HG02798 (cell line): ENCODE measurements at regions not wholly inside any gene's neighbourhood (a gene's known extent, or its start where the extent isn't known, plus 50 kb on each side); places are given as distances from the start of the nearest gene placed in this dataset.

Experiments used
- ATAC-seq: cut with Tn5 transposase; IDR thresholded peaks from one replicate; pipeline ENCODE4 v1.9.1; 2021; ENCODE audit warnings: mild to moderate bottlenecking; ENCODE audit not compliant: unreplicated experiment, poor library complexity

DNA sequence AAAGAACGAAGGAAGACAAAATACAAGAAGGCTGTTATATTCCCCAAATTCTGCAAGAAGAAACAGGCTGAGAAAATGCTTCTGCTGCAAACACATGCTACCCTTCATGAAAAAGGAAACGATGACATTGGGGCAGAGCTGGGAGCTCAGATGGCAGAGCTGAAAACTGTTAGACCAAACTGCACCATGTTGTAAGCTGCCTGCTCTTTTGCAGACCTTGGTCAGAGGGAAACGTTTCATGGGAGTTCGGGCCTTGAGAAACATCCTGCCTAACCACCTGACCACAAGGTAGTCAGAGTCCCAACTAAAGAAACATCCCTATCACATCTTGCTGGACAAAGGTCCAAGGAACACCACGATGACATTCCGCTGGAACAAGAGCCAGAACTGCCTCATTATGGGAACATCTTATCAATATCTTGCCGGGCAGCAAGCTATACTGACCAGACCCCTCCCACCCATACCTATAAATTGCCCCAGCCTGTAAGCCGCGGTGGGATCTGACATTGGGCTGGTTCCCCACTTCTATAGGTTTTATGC is 110.7 kb upstream of the CTSC start:
- no peak for ATAC-seq

DNA sequence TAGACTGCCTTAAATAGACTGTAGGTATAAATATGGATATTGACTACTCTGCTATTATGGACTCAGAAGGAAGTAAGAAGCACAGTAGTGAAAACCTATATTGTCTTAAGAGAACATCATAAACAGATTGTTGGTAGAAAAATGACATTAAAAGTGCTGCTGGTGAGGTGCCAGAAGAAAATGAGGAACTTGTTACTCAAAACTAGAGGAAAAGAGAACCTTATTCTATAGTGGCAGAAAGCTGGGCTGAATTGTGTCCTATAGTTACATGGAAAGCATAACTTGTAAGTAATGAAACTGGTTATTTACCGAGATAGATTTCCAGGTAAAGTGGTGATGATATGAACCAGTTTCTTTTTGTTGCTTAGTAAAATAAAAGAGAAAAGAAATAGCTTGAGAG is 109.7 kb upstream of the CTSC start:
- no peak for ATAC-seq

DNA sequence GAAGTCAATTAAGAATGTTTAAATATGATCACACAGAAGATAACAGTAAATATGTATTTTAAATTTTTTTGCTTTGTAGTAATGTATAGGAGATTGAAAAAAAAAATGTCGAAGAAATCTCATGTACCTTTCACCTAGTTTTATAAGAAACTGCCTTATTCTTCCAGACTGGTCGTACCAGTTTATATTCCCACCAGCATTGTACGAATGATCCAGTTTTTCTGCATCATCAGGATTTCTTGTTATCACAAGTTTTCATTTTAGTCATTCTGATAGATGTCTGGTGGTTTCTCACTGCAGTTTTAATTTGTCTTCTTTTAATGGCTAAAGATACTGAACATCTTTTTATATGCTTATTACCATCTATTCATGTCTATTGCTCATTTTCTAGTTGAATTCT is 101.8 kb upstream of the CTSC start:
- no peak for ATAC-seq

DNA sequence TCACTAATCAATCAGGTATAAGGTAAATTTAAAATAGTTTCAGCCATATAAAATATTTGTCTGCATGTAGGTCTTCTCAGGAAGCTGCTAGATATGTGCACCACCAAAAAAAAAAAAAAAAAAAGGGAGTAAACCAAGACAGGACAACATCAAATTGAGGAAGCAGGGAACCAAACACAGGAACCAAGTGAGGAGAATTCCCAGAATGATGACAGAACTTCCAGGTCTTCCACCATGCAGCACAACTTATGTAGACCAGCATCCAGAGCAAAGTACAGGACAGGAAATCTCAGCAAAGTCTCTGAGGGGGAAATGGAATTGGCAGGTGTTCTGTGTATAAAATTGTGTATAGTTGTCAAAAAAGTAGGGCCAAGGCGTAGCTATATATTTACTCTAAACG is 101.2 kb upstream of the CTSC start:
- no peak for ATAC-seq

DNA sequence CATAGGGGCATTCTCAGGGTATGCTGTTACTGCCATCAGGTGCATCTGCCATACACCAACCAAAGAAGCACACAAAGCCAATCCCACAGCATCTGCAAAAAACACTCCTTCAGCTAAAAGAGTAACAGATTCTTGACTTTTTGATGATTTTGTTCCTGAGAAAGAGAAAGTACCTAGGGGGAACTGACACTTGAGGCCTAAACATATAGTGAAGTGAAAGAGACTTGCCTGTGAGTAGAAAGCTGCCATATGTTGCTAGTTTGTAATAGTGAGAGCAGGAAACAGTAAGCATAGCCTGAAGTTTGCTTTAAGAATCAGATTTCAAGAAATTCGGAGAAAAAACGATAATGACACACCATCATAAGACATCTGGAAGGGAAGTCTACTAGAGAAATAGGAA is 97.9 kb upstream of the CTSC start:
- peak; percentile 97 for ATAC-seq

DNA sequence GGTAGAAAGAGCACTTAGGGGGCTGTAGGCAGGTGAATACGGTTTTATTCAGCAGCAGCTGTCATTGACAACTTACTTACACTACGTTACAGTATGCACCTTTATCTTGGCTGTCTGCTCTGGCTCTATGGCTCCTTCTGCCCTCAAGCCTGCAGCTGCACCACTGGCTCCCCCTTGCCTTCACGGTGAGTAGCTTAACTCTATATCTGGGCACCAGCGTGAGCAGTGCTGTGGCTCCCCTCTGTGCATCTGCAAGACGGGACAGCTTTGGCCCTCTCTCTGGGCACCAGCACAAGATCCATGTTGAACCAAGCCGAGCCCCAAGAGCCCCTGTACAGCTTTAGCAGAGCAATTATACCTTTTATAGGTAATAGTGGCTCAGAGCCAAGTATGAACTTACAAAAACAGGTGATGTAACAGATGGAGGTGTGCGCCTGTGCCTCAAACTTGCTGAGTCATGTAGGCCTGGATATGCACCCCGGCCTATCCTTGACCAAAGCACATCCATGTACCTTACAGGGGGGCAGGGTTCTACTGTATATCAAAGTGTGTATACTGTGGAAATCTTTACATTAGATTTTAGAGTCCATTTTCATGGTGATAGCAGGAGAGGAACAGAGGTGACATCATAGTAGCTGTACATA is 96.9 kb upstream of the CTSC start:
- ATAC-seq: no peak

DNA sequence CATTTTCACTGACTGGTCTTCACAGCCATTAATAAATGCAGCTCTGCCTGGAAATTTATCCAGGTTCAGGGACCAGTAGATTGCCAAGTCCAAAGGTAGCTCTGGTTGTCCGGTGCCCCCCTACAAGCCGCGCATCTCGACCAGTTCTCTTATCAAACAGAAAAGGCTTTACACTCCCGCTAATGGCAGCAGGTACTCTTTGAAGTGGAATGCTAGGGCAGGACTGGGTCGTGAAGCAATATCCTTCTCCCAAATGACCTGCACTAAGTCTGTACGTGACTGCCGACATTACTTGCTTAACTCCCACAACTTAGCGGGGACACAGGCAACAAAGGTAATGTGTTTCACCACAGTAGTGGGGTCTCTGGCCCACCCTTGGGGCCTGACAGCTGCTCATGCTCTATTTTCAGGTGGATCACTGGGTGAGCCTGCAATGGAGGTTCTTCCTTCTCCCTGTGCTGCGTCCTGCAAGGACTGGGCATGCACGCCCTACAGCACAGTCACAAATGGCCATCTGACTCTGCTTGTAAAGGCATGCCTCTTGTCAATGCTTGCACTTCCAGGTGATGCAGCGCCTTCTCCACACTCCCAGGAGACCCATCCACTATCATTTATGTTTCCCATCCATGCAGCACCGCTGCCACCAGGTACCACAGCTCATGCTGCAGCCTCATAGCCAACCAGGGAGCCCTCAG is 96.1 kb upstream of the CTSC start:
- no peak for ATAC-seq

DNA sequence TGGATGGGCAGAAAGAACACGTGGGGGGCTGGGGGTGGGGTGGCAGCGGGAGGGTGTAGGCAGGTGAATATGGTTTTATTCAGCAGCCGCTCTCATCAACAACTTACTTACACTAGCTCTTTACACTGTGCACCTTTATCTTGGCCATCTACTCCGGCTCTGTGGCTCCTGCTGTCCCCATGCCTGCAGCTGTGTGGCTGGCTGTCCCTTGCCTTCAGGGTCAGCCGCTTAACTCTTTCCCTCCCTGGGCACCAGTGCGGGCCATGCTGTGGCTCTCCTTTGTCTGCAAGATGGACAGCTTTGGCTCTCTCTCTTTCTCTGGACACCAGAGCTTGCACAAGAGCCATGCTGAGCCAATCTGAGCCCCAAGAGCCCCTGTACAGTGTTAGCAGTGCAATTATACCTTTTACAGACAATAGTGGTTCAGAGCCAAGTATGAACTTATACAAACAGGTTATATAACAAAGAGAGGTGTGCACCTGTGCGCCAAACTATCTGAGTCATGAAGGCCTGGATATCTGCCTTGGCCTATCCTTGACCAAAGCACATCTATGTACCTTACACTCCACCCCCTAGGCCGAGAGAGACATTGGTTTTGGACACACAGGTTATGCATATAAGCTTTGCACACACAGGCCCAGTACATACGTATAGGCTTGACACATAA is 94.3 kb upstream of the CTSC start:
- no peak for ATAC-seq

DNA sequence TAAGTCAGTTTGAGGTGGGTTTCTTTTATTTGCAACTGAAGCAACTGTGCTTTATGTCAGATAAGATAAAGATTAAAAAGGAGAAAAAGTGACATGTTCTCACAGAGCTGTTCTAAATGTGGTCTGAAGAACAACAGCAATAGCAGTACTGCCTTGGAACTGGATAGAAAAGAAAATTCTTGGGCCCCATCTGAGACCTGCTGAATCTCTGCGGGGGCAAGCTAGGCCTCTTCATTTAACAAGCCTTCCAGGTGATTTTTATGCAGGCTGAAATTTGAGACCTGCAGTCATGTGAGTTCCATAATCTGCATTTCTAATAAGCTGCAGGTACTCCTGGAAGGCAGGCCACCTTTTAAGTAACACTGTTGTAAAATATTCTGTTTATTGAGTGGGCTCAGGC is 91.4 kb upstream of the CTSC start:
- ATAC-seq: no peak

DNA sequence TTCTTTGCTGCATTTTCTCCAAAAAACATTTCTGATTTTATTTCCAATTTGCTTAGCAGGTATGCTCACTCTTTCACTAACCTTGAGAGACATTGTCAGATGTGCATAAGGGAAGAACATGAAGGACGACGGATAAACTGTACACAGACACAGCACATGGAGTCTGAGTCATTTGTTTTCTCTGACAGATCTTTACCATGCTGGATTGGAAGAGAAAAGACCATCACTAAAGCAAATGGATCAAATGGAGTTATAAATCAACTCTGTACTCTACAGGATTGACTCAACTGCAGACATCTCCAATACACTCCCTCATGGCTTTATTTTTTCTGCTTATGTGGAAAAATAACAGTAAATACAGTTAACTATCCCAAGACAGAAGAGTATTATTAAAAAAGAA is 90.2 kb upstream of the CTSC start:
- ATAC-seq: no peak

DNA sequence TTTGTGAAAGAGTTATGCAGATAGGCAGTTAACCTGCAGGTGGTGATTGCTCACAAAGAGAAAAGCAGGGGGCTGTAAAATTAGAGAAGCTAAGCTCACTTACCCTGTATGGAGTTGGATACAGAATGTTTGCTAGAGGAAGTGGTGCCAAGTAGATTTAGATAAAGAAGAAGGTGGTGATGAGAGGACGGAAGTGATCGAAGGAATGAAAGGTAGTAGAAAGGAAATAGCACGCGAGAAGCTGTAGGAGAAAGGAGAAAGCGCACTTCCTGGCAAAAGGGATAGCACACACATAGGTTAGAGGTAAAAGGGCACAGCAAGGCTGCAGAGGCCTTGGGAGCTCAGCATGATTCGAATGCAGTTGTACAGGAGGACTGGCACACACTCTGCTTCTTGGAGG is 87.3 kb upstream of the CTSC start:
- no peak for ATAC-seq

DNA sequence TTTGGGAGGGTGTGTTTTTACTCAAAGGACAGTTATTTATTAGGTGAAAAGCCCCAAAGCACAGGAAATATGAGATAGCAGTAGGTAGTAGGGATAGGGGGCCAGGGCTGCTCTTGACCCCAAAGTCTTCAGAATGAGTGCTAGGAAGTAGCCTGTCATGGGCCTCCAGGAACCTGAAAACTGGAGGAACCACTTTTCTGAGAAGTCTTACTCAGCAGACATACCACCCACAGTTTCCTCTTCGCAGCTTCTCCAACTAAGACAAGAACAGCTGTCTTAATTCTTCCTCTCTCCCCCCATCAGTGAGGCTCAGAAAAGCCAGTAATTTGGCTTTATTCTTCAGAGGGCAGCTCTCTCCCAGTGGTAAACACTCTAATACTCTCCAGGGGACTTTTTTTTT is 84.0 kb upstream of the CTSC start:
- ATAC-seq: peak; percentile 82

DNA sequence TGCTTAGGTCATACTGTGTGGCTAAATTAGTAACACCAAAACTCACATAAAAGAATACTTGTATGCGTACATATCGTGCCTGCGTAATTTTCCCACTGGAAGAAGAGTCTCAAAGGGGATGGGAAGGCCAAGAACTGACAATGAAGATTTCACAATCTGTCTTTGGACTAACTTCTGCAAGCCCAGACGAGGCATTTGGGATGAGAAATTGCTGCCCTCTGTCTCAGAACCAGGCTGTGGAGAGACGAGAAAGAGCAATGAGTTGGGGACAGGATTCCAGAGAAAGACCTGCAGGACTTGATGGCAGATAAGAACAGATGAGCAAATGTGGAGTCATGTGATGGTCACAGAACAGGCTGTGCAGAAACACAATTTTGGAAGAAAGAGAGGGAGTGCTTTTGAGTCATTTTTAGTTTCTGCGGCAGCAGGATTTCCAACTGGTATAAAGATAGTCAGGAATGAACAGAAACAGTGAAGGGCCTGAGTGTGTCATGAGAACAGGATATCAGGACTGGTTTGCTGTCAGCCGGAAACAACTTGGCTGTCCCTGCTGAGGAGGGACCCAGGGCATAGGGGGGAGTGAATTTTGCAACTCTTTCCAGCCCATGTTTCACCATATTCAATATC is 82.7 kb upstream of the CTSC start:
- no peak for ATAC-seq

DNA sequence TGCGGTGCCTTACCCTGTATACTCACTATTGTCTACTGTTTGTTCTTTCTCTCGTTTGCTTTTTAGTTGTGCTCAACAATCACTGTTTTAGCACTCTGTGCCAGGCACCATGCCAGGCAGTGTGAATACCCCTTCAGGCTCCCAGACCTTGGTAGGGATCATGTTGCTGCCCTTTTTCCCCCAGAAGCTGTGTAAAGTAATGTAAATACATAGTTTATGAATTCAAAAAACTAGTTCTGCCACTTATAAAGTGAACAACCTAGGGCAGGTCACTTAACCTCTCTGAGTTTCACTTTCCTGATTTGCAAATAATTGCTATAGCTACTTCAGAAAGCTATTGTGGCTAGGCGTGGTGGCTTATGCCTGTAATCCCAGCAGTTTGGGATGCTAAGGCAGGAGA is 81.0 kb upstream of the CTSC start:
- ATAC-seq: no peak

DNA sequence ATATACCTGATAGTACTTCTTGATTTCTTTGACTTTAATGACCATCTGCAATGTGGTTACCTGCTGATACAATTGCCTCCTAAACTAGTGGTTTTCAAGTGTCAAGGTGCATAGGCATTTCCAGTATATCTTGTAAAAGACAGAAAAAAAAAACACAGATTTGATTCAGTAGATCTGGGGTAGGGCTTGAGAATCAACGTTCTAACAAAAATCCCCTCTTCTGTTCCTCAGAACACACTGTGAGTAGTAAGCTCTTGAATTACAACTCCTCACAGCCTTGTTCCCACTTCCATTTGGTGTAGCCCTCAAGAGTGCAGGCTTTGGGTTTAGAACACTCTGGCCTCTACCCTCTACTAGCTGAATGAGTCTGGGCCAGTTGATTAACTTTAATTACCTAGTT is 78.0 kb upstream of the CTSC start:
- ATAC-seq: no peak

DNA sequence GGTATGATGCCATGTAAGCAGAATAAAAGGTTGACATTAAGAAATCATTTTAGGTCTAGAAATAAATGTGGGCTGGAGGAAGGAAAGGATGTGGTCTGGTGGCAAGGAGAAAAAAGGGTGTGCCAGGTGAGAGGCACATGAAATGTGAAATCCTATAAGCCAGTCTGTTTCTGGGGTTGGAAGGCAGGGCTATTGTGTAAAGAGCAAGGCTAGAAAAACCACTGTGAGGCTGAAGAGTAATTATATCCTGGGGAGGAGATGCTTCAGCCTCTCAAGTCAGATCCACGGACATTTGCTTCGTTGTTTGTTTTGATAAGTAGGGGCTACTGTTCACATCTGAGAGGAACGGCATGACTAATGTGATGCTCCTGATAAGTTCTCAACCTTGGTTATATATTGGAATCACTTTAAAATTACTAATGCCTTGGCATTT is 77.5 kb upstream of the CTSC start:
- no peak for ATAC-seq

DNA sequence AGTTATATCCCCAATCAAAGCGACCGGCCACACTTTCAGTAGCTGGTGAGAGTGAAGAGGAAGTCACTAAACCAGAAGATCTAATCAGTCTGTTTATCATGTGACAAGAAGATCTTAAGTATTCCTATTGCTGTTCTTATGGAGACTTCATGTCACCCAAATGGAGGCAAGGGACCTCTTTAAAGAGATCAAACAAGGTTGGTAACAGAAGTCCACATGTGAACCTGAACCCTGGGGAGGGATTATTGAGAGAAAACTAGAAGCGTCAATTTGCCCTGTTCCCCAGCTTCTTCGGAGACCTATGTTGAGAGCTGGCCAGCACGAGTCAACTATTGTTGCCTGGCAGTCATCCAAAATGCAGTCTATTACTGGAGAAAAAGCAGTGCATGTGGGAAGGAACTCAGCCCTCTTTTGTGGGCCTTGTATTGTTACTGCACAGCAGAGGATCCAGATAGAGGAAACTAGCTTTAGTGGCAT is 76.9 kb upstream of the CTSC start:
- no peak for ATAC-seq

DNA sequence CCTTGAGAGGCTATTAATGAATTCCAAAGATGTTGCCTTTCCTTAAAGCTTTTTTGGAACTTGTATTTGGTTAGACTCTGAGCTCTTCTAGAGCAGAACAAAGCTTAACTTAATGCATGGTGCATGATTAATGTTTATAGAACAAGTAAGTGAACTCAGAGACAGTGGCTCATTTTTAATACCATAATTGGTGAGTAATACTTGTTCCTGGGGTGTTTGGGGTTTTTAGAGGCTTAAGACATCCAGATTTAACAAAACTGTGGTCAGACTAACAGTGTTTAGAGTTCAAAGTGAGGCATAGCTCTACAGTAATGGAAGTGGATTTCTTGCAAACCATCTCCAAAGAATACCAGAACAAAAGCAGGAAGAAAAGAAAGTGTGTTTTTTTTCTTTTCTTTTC is 73.7 kb upstream of the CTSC start:
- ATAC-seq: no peak

DNA sequence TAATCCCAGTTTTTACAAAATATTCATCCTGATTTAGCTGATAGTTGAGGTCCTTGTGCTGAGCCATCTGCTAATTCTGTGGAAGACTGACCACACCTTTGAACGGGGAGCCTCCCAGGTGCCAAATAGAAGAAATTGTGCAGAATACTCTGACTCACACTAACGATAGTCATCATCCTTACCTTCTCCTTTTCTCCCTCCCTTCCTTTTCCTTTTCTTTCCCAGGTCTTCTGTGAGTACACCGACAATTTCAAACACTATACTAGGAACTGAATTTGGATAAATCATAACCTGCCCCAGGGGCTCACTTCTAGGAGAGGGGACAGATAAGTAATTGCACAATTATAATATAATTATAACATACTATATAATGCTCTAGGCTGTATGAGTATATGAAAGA is 73.1 kb upstream of the CTSC start:
- no peak for ATAC-seq

DNA sequence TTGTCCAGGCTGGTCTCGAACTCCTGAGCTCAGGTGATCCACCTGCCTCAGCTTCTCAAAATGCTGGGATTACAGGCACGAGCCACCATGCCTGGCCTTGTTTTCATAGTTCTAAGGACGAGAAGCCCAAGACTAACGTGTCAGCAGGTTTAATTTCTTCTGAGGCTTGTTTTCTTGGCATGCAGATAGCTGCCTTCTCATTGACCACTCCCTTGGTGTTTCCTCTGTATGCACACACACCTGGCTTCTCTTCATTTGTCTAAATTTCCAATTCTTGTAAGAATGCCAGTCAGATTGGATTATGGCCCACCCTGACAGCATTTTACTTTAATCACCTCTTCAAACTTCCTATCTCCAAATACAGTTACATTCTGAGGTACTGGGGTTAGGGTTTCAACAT is 72.5 kb upstream of the CTSC start:
- ATAC-seq: no peak

DNA sequence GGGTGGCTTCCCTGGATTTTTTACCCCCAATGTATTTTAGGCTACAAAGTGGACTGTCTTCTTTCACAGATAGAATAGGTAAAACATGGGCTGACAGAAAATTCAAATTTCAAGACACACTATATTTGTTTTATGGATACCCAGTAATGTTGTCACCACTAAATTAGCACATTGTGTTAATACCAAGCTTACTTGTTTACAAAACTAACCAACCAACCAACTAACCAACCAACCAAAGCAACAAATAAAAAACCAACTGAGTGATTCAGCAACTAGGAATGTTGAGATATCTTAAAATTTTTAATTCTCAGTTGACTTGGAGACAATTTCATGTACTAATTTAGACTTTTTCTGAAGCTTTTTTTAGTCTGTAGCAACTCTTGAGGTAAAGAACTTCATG is 69.3 kb upstream of the CTSC start:
- ATAC-seq: no peak
